Astrocyte (in vitro differentiated cells and primary cell): ENCODE measurements at regions not wholly inside any gene's neighbourhood (a gene's known extent, or its start where the extent isn't known, plus 50 kb on each side); places are given as distances from the start of the nearest gene placed in this dataset.
A peak's percentile ranks its signal among the peaks of the same experiment; 100 is the strongest.

Experiments used
- DNase-seq: peaks from one replicate; pipeline ENCODE4 v3.0.0-alpha.2; 2010; ENCODE audit warnings: low read depth
- FAIRE-seq: peaks from 2 replicates; lab custom pipeline; 2011; peaks lifted over from hg19 to GRCh38; lab: Jason Lieb, UNC
- H2AFZ ChIP-seq: 2 replicates; pipeline ENCODE4 v1.6.0; 2012; ENCODE audit warnings: low read depth, low read length, inconsistent platforms
- H3K27ac ChIP-seq: 2 replicates; pipeline ENCODE4 v1.5.1; 2011; ENCODE audit warnings: low read depth, low read length, inconsistent platforms
- H3K27me3 ChIP-seq: 2 replicates; pipeline ENCODE4 v1.6.0; 2011; ENCODE audit warnings: low read length, inconsistent platforms; ENCODE audit not compliant: insufficient read depth
- H3K36me3 ChIP-seq: 2 replicates; pipeline ENCODE4 v1.5.1; 2011; ENCODE audit warnings: low read length, inconsistent platforms; ENCODE audit not compliant: insufficient read depth
- H3K4me1 ChIP-seq: 2 replicates; pipeline ENCODE4 v1.5.1; 2011; ENCODE audit warnings: low read length, inconsistent platforms; ENCODE audit not compliant: insufficient read depth
- H3K4me2 ChIP-seq: 2 replicates; pipeline ENCODE4 v1.6.0; 2012; ENCODE audit warnings: low read length, inconsistent platforms
- H3K4me3 ChIP-seq: 2 replicates; pipeline ENCODE4 v1.5.1; 2011; ENCODE audit warnings: low read depth, mild to moderate bottlenecking, low read length, inconsistent platforms; ENCODE audit not compliant: insufficient read depth
- H3K79me2 ChIP-seq: 2 replicates; pipeline ENCODE4 v1.6.0; 2012; ENCODE audit warnings: mild to moderate bottlenecking, low read length, inconsistent platforms; ENCODE audit not compliant: insufficient read depth
- H3K9ac ChIP-seq: 2 replicates; pipeline ENCODE4 v1.6.0; 2012; ENCODE audit warnings: mild to moderate bottlenecking, low read length, inconsistent platforms
- H3K9me3 ChIP-seq: 2 replicates; pipeline ENCODE4 v1.5.1; 2012; ENCODE audit warnings: low read depth, mild to moderate bottlenecking, low read length, inconsistent platforms; ENCODE audit not compliant: insufficient read depth
- H4K20me1 ChIP-seq: 2 replicates; pipeline ENCODE4 v1.6.0; 2012; ENCODE audit warnings: low read length, inconsistent platforms; ENCODE audit not compliant: insufficient read depth
- H3K27ac Mint-ChIP-seq: one replicate; pipeline ENCODE4 v1.8.0; 2021; ENCODE audit warnings: mild to moderate bottlenecking, mixed read lengths; ENCODE audit not compliant: unreplicated experiment
- H3K27me3 Mint-ChIP-seq: one replicate; pipeline ENCODE4 v1.8.0; 2021; ENCODE audit warnings: low read depth, mixed read lengths; ENCODE audit not compliant: unreplicated experiment
- H3K36me3 Mint-ChIP-seq: one replicate; pipeline ENCODE4 v1.8.0; 2021; ENCODE audit warnings: low read depth, mixed read lengths; ENCODE audit not compliant: unreplicated experiment
- H3K4me1 Mint-ChIP-seq: one replicate; pipeline ENCODE4 v1.8.0; 2021; ENCODE audit warnings: low read depth, mixed read lengths; ENCODE audit not compliant: unreplicated experiment
- H3K4me3 Mint-ChIP-seq: one replicate; pipeline ENCODE4 v1.8.0; 2021; ENCODE audit warnings: mild to moderate bottlenecking, moderate library complexity, mixed read lengths; ENCODE audit not compliant: unreplicated experiment
- H3K9me3 Mint-ChIP-seq: one replicate; pipeline ENCODE4 v1.8.0; 2021; ENCODE audit warnings: mild to moderate bottlenecking, mixed read lengths; ENCODE audit not compliant: unreplicated experiment
- CTCF ChIP-seq: IDR thresholded peaks from 2 replicates; pipeline ENCODE4 v1.5.1; 2011; ENCODE audit warnings: low read depth, mild to moderate bottlenecking, inconsistent platforms, low read length, moderate library complexity; ENCODE audit not compliant: insufficient read depth
- EZH2 ChIP-seq: IDR thresholded peaks from 2 replicates; pipeline ENCODE4 v1.6.1; 2012; ENCODE audit warnings: mild to moderate bottlenecking, low read length, inconsistent platforms; ENCODE audit not compliant: insufficient read depth

- Histone ChIP-seq H3K4me3 (no peak overlapping the region), H3K4me1 (peaks cover 3% of the 10 kb centered on the region), H3K27me3 (no peaks in the 10 kb centered on the region), H3K9me3 (no peaks in the 10 kb centered on the region), H3K27ac (no peak overlapping the region), H2AFZ (peak overlapping the region; percentile 39), H3K79me2 (no peaks in the 10 kb centered on the region), H3K9ac (no peak overlapping the region), H3K36me3 (no peaks in the 10 kb centered on the region), H3K4me2 (peak overlapping the region; percentile 44), H4K20me1 (no peaks in the 10 kb centered on the region)
- Mint-ChIP-seq H3K36me3 (no peaks in the 10 kb centered on the region), H3K27ac (no peak overlapping the region), H3K9me3 (peaks cover 3% of the 10 kb centered on the region), H3K4me3 (no peak overlapping the region), H3K4me1 (peaks cover 4% of the 10 kb centered on the region), H3K27me3 (peaks cover 27% of the 10 kb centered on the region)
- TF ChIP-seq EZH2 (no peak), CTCF (no peak)
- FAIRE-seq, result no peak
- DNase-seq, result no peak
These were observed 267.4 kb upstream of the EXOC2 start for GRCh38 chr6:960356-960755.

GRCh38 chr6:958488-958887 lies 265.5 kb upstream of the EXOC2 start:
- no peaks in the 10 kb centered on the region for H3K36me3 ChIP-seq
- H3K9me3 Mint-ChIP-seq, result no peaks in the 10 kb centered on the region
- DNase-seq (peak; percentile 69), FAIRE-seq (peak; percentile 96)
- H3K4me2 ChIP-seq, result peak overlapping the region; percentile 22
- no peak overlapping the region for H3K4me3 Mint-ChIP-seq
- H3K9me3 ChIP-seq, result no peaks in the 10 kb centered on the region
- H3K4me1 ChIP-seq, result peaks cover 3% of the 10 kb centered on the region
- peaks cover 24% of the 10 kb centered on the region for H3K27me3 Mint-ChIP-seq
- H2AFZ ChIP-seq, result peak overlapping the region; percentile 3
- peaks cover 4% of the 10 kb centered on the region for H3K4me1 Mint-ChIP-seq
- TF ChIP-seq CTCF, result no peak
- TF ChIP-seq EZH2, result no peak
- no peak overlapping the region for H3K27ac ChIP-seq
- no peaks in the 10 kb centered on the region for H3K36me3 Mint-ChIP-seq
- H3K79me2 ChIP-seq, result no peaks in the 10 kb centered on the region
- H4K20me1 ChIP-seq, result no peaks in the 10 kb centered on the region
- no peak overlapping the region for H3K4me3 ChIP-seq
- no peak overlapping the region for H3K9ac ChIP-seq
- no peaks in the 10 kb centered on the region for H3K27me3 ChIP-seq
- peak overlapping the region; percentile 43 for H3K27ac Mint-ChIP-seq

- Histone ChIP-seq H3K36me3 (no peaks in the 10 kb centered on the region), H3K9ac (no peak overlapping the region), H4K20me1 (no peaks in the 10 kb centered on the region), H3K4me1 (no peaks in the 10 kb centered on the region), H2AFZ (no peak overlapping the region), H3K4me3 (no peak overlapping the region), H3K9me3 (no peaks in the 10 kb centered on the region), H3K79me2 (no peaks in the 10 kb centered on the region), H3K4me2 (no peak overlapping the region), H3K27me3 (no peaks in the 10 kb centered on the region), H3K27ac (no peak overlapping the region)
- no peaks in the 10 kb centered on the region for H3K36me3 Mint-ChIP-seq
- H3K27ac Mint-ChIP-seq, result no peak overlapping the region
- DNase-seq, result no peak
- H3K4me1 Mint-ChIP-seq, result no peaks in the 10 kb centered on the region
- no peaks in the 10 kb centered on the region for H3K9me3 Mint-ChIP-seq
- TF ChIP-seq EZH2, result no peak
- no peak for TF ChIP-seq CTCF
- H3K4me3 Mint-ChIP-seq, result no peak overlapping the region
- H3K27me3 Mint-ChIP-seq, result peaks cover 21% of the 10 kb centered on the region
- FAIRE-seq, result no peak
These were observed 258.7 kb upstream of the EXOC2 start for GRCh38 chr6:951399-952181.
